ENCODE measurements at regions not wholly inside any gene's neighbourhood (a gene's known extent, or its start where the extent isn't known, plus 50 kb on each side); places are given as distances from the start of the nearest gene placed in this dataset.

- no peak overlapping the region for H3K4me3 ChIP-seq (ENCODE audit: low read length)
- no peak for TF ChIP-seq CTCF (IDR thresholded peaks at IDR 0.05; ENCODE audit: insufficient read depth, low read depth, low read length, missing control alignments)
- no peak for DNase-seq (ENCODE audit: low read depth)
Observed at GRCh38 chr5:27290172-27290571, 251.8 kb upstream of the CDH9 start.

- no peak for TF ChIP-seq CTCF (IDR thresholded peaks at IDR 0.05; ENCODE audit: insufficient read depth, low read depth, low read length, missing control alignments)
- DNase-seq (ENCODE audit: low read depth), result no peak
- H3K4me3 ChIP-seq (ENCODE audit: low read length), result no peak overlapping the region
Observed at GRCh38 chr5:27276119-27276518, 237.7 kb upstream of the CDH9 start.

- H3K4me3 ChIP-seq (ENCODE audit: low read length), result no peak overlapping the region
- DNase-seq (ENCODE audit: low read depth), result no peak
- no peak for TF ChIP-seq CTCF (IDR thresholded peaks at IDR 0.05; ENCODE audit: insufficient read depth, low read depth, low read length, missing control alignments)
Observed at GRCh38 chr5:27275345-27275744, 237.0 kb upstream of the CDH9 start.

GRCh38 chr5:27269766-27270165, 231.4 kb upstream of the CDH9 start:
- DNase-seq (ENCODE audit: low read depth), result no peak
- no peak overlapping the region for H3K4me3 ChIP-seq (ENCODE audit: low read length)
- TF ChIP-seq CTCF (IDR thresholded peaks at IDR 0.05; ENCODE audit: insufficient read depth, low read depth, low read length, missing control alignments), result no peak

GRCh38 chr5:27267209-27267824, 228.9 kb upstream of the CDH9 start:
- no peak for DNase-seq (ENCODE audit: low read depth)
- no peak for TF ChIP-seq CTCF (IDR thresholded peaks at IDR 0.05; ENCODE audit: insufficient read depth, low read depth, low read length, missing control alignments)
- no peak overlapping the region for H3K4me3 ChIP-seq (ENCODE audit: low read length)

GRCh38 chr5:27266184-27266583, 227.8 kb upstream of the CDH9 start:
- no peak for DNase-seq (ENCODE audit: low read depth)
- TF ChIP-seq CTCF (IDR thresholded peaks at IDR 0.05; ENCODE audit: insufficient read depth, low read depth, low read length, missing control alignments), result no peak
- H3K4me3 ChIP-seq (ENCODE audit: low read length), result no peak overlapping the region

- DNase-seq (ENCODE audit: low read depth), result no peak
- H3K4me3 ChIP-seq (ENCODE audit: low read length), result no peak overlapping the region
- no peak for TF ChIP-seq CTCF (IDR thresholded peaks at IDR 0.05; ENCODE audit: insufficient read depth, low read depth, low read length, missing control alignments)
Observed at GRCh38 chr5:27257696-27258095, 219.3 kb upstream of the CDH9 start.

All from epithelial cell of esophagus (primary cell).